Liver (tissue), 3 donors: ENCODE measurements at regions not wholly inside any gene's neighbourhood (a gene's known extent, or its start where the extent isn't known, plus 50 kb on each side); places are given as distances from the start of the nearest gene placed in this dataset.

Experiments used
- EGR1 ChIP-seq, 2 donors: IDR thresholded peaks; 2 replicates each; pipeline ENCODE4 v1.6.1; 2016 to 2018; ENCODE audit warnings: antibody characterized with exemption in 2 of 2, low read depth in 2 of 2
- JUND ChIP-seq, 2 donors: IDR thresholded peaks; 2 replicates each; pipeline ENCODE4 v1.6.1; 2016; ENCODE audit warnings: antibody characterized with exemption in 2 of 2
- RAD21 ChIP-seq, 2 donors: IDR thresholded peaks; 2 replicates each; pipeline ENCODE4 v1.6.1; 2016; ENCODE audit warnings: antibody characterized with exemption in 2 of 2, mild to moderate bottlenecking in 2 of 2
- RXRA ChIP-seq, 2 donors: IDR thresholded peaks; 2 replicates each; pipeline ENCODE4 v1.6.1; 2017 to 2018; ENCODE audit warnings: antibody characterized with exemption in 2 of 2, mild to moderate bottlenecking in 1 of 2
- SP1 ChIP-seq: IDR thresholded peaks from 2 replicates; pipeline ENCODE4 v1.6.1; 2018; ENCODE audit warnings: antibody characterized with exemption, mild to moderate bottlenecking
- TAF1 ChIP-seq: conservative IDR thresholded peaks from 2 replicates; pipeline ENCODE4 v1.6.1; 2016; ENCODE audit warnings: antibody characterized with exemption, mild to moderate bottlenecking
- YY1 ChIP-seq: IDR thresholded peaks from 2 replicates; pipeline ENCODE4 v1.6.1; 2016; ENCODE audit warnings: antibody characterized with exemption, mild to moderate bottlenecking
- TF ChIP-seq, protein P1 (sequence below): fragments of 150-350 bp; IDR thresholded peaks from 2 replicates; pipeline ENCODE4 v1.5.1; 2017; ENCODE audit warnings: improper control_type of control experiment, low read depth, low read length; ENCODE audit not compliant: missing input control
- TF ChIP-seq, protein P2 (sequence below): IDR thresholded peaks from 2 replicates; pipeline ENCODE4 v1.6.1; 2016; ENCODE audit warnings: antibody characterized with exemption, mild to moderate bottlenecking
- TF ChIP-seq, protein P3 (sequence below): IDR thresholded peaks from 2 replicates; pipeline ENCODE4 v1.6.1; 2016; ENCODE audit warnings: antibody characterized with exemption
- TF ChIP-seq, protein P4 (sequence below): IDR thresholded peaks from 2 replicates; pipeline ENCODE4 v1.6.1; 2016; ENCODE audit warnings: antibody characterized with exemption
- donor health status: healthy.
- donor health status: healthy.

DNA sequence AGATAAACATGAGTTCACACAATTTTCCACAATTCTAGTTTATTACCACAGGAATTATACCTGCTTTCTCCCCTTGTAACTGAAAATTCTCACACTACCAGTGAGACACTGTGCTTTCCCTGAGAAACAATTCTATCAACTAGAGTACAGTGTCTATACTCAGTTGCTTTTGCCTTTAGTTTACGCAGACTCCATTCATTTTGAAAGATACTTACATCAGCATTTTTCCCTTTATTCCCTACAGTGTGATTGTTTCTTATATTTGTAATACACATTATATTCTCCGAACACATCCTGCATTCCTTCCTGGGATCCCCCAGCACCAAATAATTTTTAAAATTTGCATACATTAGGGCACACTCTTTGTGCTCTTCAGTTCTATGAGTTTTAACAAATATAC is 1455.5 kb downstream of the SUCLG1 start:
- no peak for TF ChIP-seq RAD21 (IDR thresholded peaks at IDR 0.05)
- TF ChIP-seq, protein P1, sequence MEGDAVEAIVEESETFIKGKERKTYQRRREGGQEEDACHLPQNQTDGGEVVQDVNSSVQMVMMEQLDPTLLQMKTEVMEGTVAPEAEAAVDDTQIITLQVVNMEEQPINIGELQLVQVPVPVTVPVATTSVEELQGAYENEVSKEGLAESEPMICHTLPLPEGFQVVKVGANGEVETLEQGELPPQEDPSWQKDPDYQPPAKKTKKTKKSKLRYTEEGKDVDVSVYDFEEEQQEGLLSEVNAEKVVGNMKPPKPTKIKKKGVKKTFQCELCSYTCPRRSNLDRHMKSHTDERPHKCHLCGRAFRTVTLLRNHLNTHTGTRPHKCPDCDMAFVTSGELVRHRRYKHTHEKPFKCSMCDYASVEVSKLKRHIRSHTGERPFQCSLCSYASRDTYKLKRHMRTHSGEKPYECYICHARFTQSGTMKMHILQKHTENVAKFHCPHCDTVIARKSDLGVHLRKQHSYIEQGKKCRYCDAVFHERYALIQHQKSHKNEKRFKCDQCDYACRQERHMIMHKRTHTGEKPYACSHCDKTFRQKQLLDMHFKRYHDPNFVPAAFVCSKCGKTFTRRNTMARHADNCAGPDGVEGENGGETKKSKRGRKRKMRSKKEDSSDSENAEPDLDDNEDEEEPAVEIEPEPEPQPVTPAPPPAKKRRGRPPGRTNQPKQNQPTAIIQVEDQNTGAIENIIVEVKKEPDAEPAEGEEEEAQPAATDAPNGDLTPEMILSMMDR, result no peak
- TF ChIP-seq, protein P2, sequence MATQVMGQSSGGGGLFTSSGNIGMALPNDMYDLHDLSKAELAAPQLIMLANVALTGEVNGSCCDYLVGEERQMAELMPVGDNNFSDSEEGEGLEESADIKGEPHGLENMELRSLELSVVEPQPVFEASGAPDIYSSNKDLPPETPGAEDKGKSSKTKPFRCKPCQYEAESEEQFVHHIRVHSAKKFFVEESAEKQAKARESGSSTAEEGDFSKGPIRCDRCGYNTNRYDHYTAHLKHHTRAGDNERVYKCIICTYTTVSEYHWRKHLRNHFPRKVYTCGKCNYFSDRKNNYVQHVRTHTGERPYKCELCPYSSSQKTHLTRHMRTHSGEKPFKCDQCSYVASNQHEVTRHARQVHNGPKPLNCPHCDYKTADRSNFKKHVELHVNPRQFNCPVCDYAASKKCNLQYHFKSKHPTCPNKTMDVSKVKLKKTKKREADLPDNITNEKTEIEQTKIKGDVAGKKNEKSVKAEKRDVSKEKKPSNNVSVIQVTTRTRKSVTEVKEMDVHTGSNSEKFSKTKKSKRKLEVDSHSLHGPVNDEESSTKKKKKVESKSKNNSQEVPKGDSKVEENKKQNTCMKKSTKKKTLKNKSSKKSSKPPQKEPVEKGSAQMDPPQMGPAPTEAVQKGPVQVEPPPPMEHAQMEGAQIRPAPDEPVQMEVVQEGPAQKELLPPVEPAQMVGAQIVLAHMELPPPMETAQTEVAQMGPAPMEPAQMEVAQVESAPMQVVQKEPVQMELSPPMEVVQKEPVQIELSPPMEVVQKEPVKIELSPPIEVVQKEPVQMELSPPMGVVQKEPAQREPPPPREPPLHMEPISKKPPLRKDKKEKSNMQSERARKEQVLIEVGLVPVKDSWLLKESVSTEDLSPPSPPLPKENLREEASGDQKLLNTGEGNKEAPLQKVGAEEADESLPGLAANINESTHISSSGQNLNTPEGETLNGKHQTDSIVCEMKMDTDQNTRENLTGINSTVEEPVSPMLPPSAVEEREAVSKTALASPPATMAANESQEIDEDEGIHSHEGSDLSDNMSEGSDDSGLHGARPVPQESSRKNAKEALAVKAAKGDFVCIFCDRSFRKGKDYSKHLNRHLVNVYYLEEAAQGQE, result no peak
- TF ChIP-seq, protein P3, sequence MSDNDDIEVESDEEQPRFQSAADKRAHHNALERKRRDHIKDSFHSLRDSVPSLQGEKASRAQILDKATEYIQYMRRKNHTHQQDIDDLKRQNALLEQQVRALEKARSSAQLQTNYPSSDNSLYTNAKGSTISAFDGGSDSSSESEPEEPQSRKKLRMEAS, result no peak
- no peak for TF ChIP-seq JUND (IDR thresholded peaks at IDR 0.05)
- no peak for TF ChIP-seq EGR1 (IDR thresholded peaks at IDR 0.05; ENCODE audit: low read depth in 2 of 2)
- TF ChIP-seq YY1, result no peak
- no peak for TF ChIP-seq SP1
- TF ChIP-seq, protein P4, sequence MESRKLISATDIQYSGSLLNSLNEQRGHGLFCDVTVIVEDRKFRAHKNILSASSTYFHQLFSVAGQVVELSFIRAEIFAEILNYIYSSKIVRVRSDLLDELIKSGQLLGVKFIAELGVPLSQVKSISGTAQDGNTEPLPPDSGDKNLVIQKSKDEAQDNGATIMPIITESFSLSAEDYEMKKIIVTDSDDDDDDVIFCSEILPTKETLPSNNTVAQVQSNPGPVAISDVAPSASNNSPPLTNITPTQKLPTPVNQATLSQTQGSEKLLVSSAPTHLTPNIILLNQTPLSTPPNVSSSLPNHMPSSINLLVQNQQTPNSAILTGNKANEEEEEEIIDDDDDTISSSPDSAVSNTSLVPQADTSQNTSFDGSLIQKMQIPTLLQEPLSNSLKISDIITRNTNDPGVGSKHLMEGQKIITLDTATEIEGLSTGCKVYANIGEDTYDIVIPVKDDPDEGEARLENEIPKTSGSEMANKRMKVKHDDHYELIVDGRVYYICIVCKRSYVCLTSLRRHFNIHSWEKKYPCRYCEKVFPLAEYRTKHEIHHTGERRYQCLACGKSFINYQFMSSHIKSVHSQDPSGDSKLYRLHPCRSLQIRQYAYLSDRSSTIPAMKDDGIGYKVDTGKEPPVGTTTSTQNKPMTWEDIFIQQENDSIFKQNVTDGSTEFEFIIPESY, result no peak
- no peak for TF ChIP-seq RXRA (IDR thresholded peaks at IDR 0.05)
- no peak for TF ChIP-seq TAF1
